ENCODE measurements at regions not wholly inside any gene's neighbourhood (a gene's known extent, or its start where the extent isn't known, plus 50 kb on each side); places are given as distances from the start of the nearest gene placed in this dataset.

DNA sequence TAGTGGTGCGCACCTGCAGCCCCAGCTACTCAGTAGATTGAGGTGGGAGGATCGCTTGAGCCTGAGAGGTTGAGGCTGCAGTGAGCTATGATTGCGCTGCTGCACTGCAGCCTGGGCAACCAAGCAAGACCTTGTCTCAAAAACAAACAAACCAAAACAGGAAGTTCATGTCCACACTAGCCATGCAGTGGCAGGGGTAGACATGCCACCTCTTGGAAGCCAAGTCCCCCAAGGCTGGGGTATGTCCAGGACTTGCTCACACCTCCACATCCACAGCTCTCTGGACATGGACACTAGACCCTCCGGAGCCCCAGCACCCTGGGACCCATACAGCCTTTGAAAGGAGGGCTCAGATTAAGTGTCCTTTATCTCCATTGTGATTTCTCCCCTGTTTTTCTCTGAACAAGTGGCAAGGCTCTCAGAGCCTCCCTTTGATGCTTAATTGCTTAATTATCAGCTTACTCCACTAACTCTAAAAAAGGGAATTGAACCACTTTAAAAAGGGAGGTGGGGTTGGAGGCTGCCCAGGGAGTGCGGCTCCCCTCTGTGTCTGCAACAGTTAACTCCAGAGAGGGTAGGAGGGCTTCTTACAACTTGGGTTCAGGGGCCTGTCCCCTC is 424.6 kb upstream of the C16orf82 start:
- POLR2A ChIA-PET, result no interaction called here
- Histone ChIP-seq H3K4me3 (replicated peaks in 1 of 3; ENCODE audit: insufficient read depth in 1 of 3, low read depth in 2 of 3, low read length in 3 of 3) (no peak overlapping the region), H4K20me1 (ENCODE audit: insufficient read depth, low read length) (no peaks in the 10 kb centered on the region), H2AFZ (ENCODE audit: low read length) (no peak overlapping the region), H3K79me2 (ENCODE audit: insufficient read depth, low read length) (no peaks in the 10 kb centered on the region), H3K9ac (ENCODE audit: insufficient read depth, low read depth, low read length) (no peak overlapping the region), H3K27me3 (ENCODE audit: control insufficient read depth in 1 of 2, insufficient read depth in 2 of 2, low read length in 2 of 2) (no peaks in the 10 kb centered on the region), H3K27ac (ENCODE audit: extremely low read length, insufficient read depth, low read length) (no peak overlapping the region), H3K4me1 (ENCODE audit: insufficient read depth, low read length) (no peaks in the 10 kb centered on the region), H3K4me2 (ENCODE audit: low read depth, low read length) (no peak overlapping the region), H3K9me3 (ENCODE audit: low read length) (no peaks in the 10 kb centered on the region), H3K36me3 (replicated peaks in 1 of 2; ENCODE audit: control insufficient read depth in 1 of 2, insufficient read depth in 2 of 2, low read length in 2 of 2) (no peaks in the 10 kb centered on the region)
- BruUV-seq (replicated peaks), result no TSS peak
- in situ Hi-C loops (cut with HindIII; ENCODE audit: extremely low pct_ligation_motif_present, low pct_unique_long_range_greater_than_20kb) (no loop called here), intact Hi-C loops (cut with micrococcal nuclease; ENCODE audit: unreplicated experiment) (no loop called here)
- TF ChIP-seq ZNF30 (CRISPR knock-in tag; IDR thresholded peaks at IDR 0.05) (no peak), MIER2 (CRISPR knock-in tag; IDR thresholded peaks at IDR 0.05) (no peak), ZSCAN31 (CRISPR knock-in tag; IDR thresholded peaks at IDR 0.05; ENCODE audit: low read depth) (no peak), ZNF138 (CRISPR knock-in tag; IDR thresholded peaks at IDR 0.05; ENCODE audit: low read depth) (no peak), SP2 (CRISPR knock-in tag; IDR thresholded peaks at IDR 0.05) (no peak), MAFF (IDR thresholded peaks at IDR 0.05; ENCODE audit: low read depth, low read length) (no peak), AKAP8 (CRISPR knock-in tag; IDR thresholded peaks at IDR 0.05) (no peak)
- TF ChIP-seq, protein P1, sequence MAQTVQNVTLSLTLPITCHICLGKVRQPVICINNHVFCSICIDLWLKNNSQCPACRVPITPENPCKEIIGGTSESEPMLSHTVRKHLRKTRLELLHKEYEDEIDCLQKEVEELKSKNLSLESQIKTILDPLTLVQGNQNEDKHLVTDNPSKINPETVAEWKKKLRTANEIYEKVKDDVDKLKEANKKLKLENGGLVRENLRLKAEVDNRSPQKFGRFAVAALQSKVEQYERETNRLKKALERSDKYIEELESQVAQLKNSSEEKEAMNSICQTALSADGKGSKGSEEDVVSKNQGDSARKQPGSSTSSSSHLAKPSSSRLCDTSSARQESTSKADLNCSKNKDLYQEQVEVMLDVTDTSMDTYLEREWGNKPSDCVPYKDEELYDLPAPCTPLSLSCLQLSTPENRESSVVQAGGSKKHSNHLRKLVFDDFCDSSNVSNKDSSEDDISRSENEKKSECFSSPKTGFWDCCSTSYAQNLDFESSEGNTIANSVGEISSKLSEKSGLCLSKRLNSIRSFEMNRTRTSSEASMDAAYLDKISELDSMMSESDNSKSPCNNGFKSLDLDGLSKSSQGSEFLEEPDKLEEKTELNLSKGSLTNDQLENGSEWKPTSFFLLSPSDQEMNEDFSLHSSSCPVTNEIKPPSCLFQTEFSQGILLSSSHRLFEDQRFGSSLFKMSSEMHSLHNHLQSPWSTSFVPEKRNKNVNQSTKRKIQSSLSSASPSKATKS (CRISPR knock-in tag; IDR thresholded peaks at IDR 0.05), result no peak
- TF ChIP-seq, protein P2, sequence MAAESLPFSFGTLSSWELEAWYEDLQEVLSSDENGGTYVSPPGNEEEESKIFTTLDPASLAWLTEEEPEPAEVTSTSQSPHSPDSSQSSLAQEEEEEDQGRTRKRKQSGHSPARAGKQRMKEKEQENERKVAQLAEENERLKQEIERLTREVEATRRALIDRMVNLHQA (CRISPR knock-in tag; IDR thresholded peaks at IDR 0.05), result no peak
- ATAC-seq, result no peak
- DNase-seq (ENCODE audit: low spot score), result no peak
- no peak for FAIRE-seq
- CTCF ChIA-PET (ENCODE audit: low intra/inter-chr PET ratio, low total read pairs), result no interaction called here
- 31% methylated on average over 5 of the region's 5 CpGs for WGBS (ENCODE audit: low lambda C conversion rate)

All from HepG2 (cell line).